Natural killer cell treated with Interleukin-12 subunit alpha and Interleukin-12 subunit beta and Interleukin-15 and Interleukin-18, amount 100 ng/mL, for 72 hours (primary cell): ENCODE measurements at regions not wholly inside any gene's neighbourhood (a gene's known extent, or its start where the extent isn't known, plus 50 kb on each side); places are given as distances from the start of the nearest gene placed in this dataset.

Source experiments
- ATAC-seq, 2 donors: fragments of 150-1000 bp; cut with Tn5 transposase in 1 of 2; sonication (Bioruptor Pico), chemical (Tn5 transposase) in 1 of 2; 2 replicates each; pipeline ENCODE4 v1.10.0; 2021
- DNase-seq: peaks from one replicate; pipeline ENCODE4 v3.0.0; 2022; ENCODE audit warnings: low spot score
- H3K27ac Mint-ChIP-seq, 2 donors: 1 replicate in 1 of 2; 2 replicates in 1 of 2; pipeline ENCODE4 v1.8.0; 2022; ENCODE audit warnings: mixed read lengths in 2 of 2, mild to moderate bottlenecking in 1 of 2, moderate library complexity in 1 of 2
- H3K27me3 Mint-ChIP-seq, 2 donors: 1 replicate in 1 of 2; 2 replicates in 1 of 2; pipeline ENCODE4 v1.8.0; 2022; ENCODE audit warnings: mixed read lengths in 2 of 2
- H3K36me3 Mint-ChIP-seq: one replicate; pipeline ENCODE4 v1.8.0; 2022; ENCODE audit warnings: mixed read lengths
- H3K4me1 Mint-ChIP-seq, 2 donors: 1 replicate in 1 of 2; 2 replicates in 1 of 2; pipeline ENCODE4 v1.8.0; 2022; ENCODE audit warnings: low read depth in 2 of 2, mixed read lengths in 2 of 2, mild to moderate bottlenecking in 1 of 2
- H3K4me3 Mint-ChIP-seq: one replicate; pipeline ENCODE4 v1.8.0; 2022; ENCODE audit warnings: mixed read lengths
- H3K9me3 Mint-ChIP-seq: 2 replicates; pipeline ENCODE4 v1.8.0; 2022; ENCODE audit warnings: mixed read lengths

DNA sequence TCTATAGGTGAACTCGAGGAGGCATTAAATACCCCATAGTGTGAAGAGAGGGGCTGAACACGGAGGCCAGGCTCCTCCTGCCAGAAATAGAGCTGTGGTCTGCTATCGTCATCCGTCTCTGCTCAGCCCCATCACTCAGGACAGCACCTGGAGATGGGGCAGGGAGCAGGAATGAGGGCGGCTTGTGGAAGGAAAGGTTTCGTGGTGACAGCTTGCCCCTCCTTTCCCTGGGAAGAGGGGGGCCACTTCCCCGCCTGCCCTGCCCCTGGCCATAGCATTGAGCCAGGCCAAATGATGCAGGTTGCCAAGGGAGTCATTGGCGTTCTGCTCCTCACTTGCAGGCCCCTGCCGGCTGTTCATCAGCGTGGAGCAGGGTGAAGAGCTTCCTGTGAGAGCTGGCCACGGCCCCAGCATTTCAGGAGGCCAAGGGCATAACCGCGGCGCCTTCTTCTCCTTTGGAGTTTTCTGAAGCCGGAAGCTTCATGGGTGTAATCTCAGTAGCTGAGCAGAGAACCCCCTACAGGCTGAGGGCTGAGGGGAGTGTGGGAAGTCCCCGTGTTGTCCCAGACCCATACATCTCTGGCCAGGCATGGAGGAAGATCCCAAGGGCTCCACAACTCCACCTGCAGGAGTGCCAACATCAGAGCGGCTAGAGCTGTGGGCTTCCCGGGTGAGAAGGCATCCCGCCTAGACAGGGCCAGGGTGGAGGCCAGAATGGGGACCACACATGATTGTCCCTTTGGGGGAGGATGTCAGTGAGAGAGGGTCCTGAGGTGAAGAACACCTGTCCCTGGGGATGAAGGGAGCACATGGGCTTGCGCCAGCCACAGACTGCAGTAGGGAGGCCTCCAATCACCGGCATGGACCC, 112.5 kb upstream of the GLI2 start:
- peak in 1 of 2 donors; percentile 3 for ATAC-seq
- Mint-ChIP-seq H3K27me3 (peaks cover under 1 to 7% of the 10 kb centered on the region in 2 donors), H3K4me1 (no peaks in the 10 kb centered on the region), H3K9me3 (no peaks in the 10 kb centered on the region), H3K36me3 (no peaks in the 10 kb centered on the region), H3K4me3 (no peak overlapping the region), H3K27ac (no peak overlapping the region)
- DNase-seq, result no peak

DNA sequence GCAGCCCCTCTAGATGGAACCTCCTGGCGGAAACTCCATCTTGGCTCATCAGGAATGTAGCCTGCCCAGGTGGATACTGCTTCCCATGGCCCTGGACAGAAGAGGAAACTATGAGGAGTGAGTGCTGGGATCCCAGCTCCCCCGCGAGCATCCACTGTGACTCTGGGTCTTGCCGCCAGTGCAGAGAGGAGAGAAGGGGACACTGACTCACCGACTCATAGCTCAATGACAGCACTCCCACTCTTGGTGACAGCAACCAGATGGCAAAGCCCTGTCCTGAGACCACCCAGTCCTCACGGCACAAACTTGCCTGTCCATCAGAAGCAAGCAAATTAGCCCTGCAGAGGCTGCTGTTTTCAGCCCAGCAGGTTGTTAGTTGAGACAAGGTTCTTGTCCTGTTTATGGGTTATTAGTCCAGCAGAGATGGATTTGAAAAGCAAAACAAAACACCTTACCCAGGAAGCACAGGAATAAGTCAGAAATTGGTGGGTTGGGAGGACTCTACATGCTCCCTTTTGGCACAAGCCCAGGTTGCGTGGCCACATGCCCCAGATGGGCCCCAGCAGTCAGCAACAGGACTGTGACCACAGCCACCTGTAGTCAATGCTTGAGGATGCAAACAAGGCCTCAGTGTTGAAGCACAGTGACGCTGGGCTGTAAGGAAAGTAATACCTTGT, 111.5 kb upstream of the GLI2 start:
- H3K27me3 Mint-ChIP-seq, result peaks cover 7 to 11% of the 10 kb centered on the region in 2 donors
- ATAC-seq (peak in 1 of 2 donors; percentile 34), DNase-seq (no peak)
- H3K4me3 Mint-ChIP-seq, result no peak overlapping the region
- no peaks in the 10 kb centered on the region for H3K9me3 Mint-ChIP-seq
- H3K36me3 Mint-ChIP-seq, result no peaks in the 10 kb centered on the region
- no peaks in the 10 kb centered on the region for H3K4me1 Mint-ChIP-seq
- no peak overlapping the region for H3K27ac Mint-ChIP-seq

DNA sequence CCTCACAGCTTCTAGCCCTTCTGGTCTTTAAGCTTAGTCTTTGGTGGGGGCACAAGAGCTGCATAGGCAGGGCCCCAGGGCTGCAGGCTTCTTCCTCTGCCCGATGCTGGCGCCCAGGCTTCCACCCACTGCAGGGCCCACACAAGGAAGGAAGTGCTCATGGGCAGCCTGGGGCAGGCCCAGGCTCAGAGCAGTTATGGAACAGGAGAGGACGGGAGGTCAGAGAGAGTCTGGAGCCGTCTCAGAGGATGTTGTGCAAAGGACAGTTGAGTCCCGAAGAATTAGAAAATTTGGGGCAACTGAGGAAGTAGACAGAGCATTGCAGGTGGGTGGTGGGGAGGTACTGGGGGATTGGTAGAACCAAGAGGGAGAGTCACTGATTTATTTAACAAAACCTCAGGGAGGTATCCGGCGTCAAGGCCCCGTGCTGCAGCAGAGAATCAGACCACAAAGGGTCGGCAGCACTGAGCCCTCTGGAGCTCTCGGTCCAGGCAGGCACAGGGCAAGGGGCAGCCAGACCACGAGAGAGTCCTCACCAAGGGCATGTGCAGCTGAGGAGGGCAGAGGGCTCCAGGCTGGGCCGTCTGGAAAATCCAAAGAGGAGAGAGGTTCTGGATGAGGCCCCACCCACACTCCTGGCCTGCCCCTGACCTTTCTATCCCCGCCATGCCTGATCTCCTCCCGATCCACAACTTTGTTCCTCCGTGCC, 110.8 kb upstream of the GLI2 start:
- DNase-seq, result no peak
- no peaks in the 10 kb centered on the region for H3K9me3 Mint-ChIP-seq
- H3K36me3 Mint-ChIP-seq, result no peaks in the 10 kb centered on the region
- no peak overlapping the region for H3K4me3 Mint-ChIP-seq
- no peak overlapping the region for H3K27ac Mint-ChIP-seq
- peak in 1 of 2 donors; percentile 3 for ATAC-seq
- peaks cover 7 to 11% of the 10 kb centered on the region in 2 donors for H3K27me3 Mint-ChIP-seq
- H3K4me1 Mint-ChIP-seq, result no peaks in the 10 kb centered on the region

DNA sequence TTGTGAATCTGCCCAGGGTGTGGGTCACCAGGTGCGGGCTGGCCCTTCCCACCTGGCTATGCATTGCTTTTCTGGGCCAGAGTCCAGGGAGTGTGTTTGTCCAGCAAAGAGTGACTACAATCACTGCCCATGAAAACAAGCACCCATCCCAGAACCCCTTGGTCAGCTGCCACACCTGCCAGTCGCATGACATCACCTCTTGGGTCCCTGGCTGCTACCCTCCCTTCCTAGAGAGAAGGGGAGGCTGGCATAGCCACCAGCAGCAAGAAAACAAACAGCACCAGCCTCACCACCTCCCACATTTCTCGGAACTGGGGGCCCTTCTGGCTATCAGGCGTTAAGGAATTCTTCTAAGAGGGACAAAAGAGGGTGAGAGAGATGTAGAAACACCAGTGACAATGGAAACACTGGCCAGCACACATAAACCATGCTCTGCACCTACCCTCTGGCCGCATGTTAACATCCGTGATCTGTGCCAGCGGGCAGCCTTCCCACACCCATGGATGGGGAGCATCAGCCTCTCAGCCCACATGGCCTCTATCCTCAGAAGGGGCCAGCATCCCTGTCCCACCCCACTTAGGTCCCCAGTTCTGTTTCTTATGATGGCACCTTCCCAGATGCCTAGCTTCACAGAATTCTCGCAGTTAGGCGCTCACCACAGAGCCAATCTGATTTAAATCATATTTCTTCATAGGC, 109.7 kb upstream of the GLI2 start:
- H3K4me1 Mint-ChIP-seq, result no peaks in the 10 kb centered on the region
- no peak overlapping the region for H3K27ac Mint-ChIP-seq

DNA sequence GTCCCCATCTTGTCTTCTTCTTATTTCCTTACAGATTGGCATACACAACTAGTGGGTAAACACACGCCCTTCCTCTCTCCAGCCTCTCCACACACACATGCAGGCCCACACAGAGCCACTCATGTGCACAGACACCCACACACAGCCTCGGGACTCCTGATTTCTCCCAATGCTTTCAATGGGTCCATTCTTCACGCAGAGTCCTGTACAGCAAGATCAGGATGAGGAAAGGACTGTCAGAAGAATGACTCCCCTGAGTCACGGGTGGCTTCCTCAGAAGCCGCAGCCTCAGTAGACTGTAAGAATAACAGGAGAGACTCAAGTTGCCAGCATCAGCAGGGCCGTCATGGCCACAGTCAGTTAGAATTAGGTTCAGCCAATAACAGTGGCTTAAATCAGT, 109.1 kb upstream of the GLI2 start:
- no peak overlapping the region for H3K27ac Mint-ChIP-seq
- ATAC-seq, result no peak
- H3K9me3 Mint-ChIP-seq, result no peaks in the 10 kb centered on the region
- no peak overlapping the region for H3K4me3 Mint-ChIP-seq
- H3K4me1 Mint-ChIP-seq, result no peaks in the 10 kb centered on the region
- H3K27me3 Mint-ChIP-seq, result peaks cover 5 to 11% of the 10 kb centered on the region in 2 donors
- no peaks in the 10 kb centered on the region for H3K36me3 Mint-ChIP-seq
- DNase-seq, result no peak

More for the DNA sequence above, 109.7 kb upstream of the GLI2 start:
- Mint-ChIP-seq H3K9me3 (no peaks in the 10 kb centered on the region), H3K27me3 (peaks cover 5 to 11% of the 10 kb centered on the region in 2 donors), H3K36me3 (no peaks in the 10 kb centered on the region), H3K4me3 (no peak overlapping the region)
- DNase-seq (no peak), ATAC-seq (no peak)

DNA sequence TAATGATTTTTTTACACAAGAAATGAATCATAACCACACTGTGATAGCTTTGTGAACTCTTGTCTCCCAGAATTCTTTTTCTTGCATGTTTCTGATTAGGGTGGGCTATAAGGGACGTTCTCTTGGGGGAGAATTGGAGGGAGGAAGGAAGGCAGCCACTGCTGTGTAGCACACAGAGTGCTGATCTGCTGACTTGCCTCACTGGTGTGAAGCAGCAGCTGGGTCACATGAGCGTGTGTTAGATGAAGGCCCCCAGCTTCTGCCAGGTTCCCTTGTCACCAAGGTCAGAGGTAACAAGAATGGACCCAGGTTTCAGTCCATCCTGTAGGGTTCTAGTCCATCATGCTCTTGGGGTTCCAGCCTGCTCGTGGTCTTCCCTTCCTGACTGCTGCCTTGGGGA, 107.4 kb upstream of the GLI2 start:
- Mint-ChIP-seq H3K27ac (no peak overlapping the region), H3K27me3 (peaks cover 2 to 23% of the 10 kb centered on the region in 2 donors), H3K4me1 (no peaks in the 10 kb centered on the region), H3K9me3 (no peaks in the 10 kb centered on the region), H3K4me3 (no peak overlapping the region), H3K36me3 (no peaks in the 10 kb centered on the region)
- DNase-seq (no peak), ATAC-seq (no peak)

DNA sequence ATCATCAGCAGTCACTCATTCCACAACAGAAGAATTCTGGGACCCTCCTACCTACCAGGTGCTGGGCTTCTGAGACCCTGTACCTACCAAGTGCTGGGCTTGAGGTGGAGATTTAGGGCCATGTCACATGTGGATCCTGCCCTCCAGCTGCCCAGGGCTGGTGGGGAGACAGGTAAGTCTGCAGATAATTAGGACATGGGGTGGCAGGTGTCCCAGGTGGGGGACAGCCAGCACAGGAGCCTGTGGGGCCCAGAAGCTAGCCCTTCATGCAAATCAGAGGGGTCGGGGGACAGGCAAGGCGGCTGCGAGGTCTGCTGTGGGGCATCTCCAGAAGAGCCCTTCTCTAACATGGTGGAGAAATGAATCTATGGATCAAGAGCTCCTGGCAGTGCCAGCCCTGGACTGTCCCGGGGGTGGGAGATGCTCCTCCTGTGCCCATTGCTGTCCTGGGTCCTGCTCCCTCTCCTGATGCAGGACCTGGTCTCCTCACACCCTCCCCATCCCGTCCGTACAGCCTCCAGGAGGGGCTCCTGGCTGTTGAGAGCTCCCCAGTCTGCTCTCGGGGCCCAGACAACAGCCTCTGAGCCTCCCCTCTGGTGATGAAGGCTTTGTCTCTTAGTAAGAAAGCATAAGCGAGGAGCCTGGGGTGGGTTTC, 106.3 kb upstream of the GLI2 start:
- Mint-ChIP-seq H3K9me3 (no peaks in the 10 kb centered on the region), H3K36me3 (no peaks in the 10 kb centered on the region), H3K27ac (no peak overlapping the region), H3K4me1 (no peaks in the 10 kb centered on the region), H3K4me3 (no peak overlapping the region), H3K27me3 (peaks cover 2 to 23% of the 10 kb centered on the region in 2 donors)
- DNase-seq (no peak), ATAC-seq (no peak)

DNA sequence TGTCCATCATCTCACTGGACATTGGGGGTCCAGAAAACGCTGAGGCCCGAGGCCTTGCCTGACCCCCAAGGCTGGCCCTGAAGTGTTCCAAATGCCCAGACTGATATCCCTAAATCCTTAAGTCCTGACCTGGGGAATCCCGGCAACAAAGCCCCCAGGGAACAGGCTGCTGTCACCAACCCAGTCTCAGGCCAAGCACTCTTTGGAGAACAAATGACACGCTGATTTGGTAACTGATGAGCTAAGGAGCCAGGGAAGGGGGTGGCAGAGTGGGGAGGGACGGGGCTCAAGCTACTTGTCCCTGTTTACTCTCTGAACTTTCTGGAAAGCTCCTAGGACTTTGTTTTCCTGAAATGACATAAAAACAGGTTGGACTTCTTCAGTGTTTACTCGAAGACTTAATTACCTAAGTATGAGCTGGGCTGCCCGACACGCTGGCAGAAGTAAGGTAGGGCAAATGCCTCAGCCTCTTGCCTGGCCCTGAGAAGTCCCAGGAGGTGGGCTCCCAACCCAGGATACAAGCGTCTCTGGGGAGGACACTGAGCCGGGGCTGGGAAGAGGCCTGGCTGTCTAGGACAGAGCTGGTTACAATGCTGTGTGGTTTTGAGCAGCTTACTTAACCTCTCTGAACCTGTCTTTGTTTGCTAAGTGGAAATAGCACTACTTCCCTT, 105.5 kb upstream of the GLI2 start:
- Mint-ChIP-seq H3K4me1 (no peaks in the 10 kb centered on the region), H3K27ac (no peak overlapping the region), H3K4me3 (no peak overlapping the region), H3K9me3 (no peaks in the 10 kb centered on the region), H3K36me3 (no peaks in the 10 kb centered on the region), H3K27me3 (peaks cover 0 to 23% of the 10 kb centered on the region in 2 donors)
- ATAC-seq (no peak), DNase-seq (no peak)

DNA sequence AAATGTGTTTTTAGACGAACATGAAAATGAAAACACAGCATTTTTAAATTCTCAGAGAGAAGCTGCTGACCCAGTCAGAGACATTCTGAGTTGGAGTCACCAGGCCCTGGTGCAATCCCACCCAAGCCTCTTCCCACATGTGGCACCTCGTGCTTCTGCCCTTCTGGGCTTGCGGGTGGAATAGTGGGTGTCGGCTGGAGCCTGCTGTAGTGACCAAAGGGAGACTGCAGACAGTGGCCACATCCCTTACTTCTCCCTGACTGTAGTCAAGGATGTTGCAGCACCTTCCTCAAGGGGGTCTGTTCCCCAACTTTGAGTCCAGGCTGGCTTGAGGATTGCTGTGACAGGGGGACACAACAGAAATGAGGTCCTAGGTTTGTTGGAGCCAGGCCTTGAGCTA, 104.4 kb upstream of the GLI2 start:
- Mint-ChIP-seq H3K27ac (no peak overlapping the region), H3K9me3 (no peaks in the 10 kb centered on the region), H3K27me3 (peaks cover 0 to 23% of the 10 kb centered on the region in 2 donors), H3K4me1 (no peaks in the 10 kb centered on the region), H3K36me3 (no peaks in the 10 kb centered on the region), H3K4me3 (no peak overlapping the region)
- no peak for ATAC-seq
- no peak for DNase-seq

DNA sequence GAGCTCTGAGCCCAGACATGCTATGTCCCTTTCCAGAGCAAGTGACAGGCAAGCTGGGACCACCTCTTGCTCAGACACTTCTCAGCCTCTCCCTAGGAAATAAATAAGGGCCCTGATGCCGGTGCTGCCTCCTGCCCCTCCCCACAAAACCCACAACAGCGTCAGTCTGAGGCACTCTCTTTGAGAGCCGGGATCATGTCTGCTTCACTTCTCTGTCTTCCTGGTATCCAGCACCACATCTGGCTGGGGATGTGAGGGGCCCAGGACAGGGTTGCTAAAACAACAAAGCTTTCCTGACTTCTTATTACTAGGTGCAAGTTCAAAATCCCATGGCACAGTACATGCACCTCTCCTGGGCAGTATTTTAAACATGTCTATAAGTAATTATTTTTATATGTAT, 103.9 kb upstream of the GLI2 start:
- DNase-seq (no peak), ATAC-seq (no peak)
- no peak overlapping the region for H3K27ac Mint-ChIP-seq
- no peaks in the 10 kb centered on the region for H3K4me1 Mint-ChIP-seq
- no peak overlapping the region for H3K4me3 Mint-ChIP-seq
- H3K36me3 Mint-ChIP-seq, result no peaks in the 10 kb centered on the region
- no peaks in the 10 kb centered on the region for H3K9me3 Mint-ChIP-seq
- H3K27me3 Mint-ChIP-seq, result peaks cover 0 to 23% of the 10 kb centered on the region in 2 donors

DNA sequence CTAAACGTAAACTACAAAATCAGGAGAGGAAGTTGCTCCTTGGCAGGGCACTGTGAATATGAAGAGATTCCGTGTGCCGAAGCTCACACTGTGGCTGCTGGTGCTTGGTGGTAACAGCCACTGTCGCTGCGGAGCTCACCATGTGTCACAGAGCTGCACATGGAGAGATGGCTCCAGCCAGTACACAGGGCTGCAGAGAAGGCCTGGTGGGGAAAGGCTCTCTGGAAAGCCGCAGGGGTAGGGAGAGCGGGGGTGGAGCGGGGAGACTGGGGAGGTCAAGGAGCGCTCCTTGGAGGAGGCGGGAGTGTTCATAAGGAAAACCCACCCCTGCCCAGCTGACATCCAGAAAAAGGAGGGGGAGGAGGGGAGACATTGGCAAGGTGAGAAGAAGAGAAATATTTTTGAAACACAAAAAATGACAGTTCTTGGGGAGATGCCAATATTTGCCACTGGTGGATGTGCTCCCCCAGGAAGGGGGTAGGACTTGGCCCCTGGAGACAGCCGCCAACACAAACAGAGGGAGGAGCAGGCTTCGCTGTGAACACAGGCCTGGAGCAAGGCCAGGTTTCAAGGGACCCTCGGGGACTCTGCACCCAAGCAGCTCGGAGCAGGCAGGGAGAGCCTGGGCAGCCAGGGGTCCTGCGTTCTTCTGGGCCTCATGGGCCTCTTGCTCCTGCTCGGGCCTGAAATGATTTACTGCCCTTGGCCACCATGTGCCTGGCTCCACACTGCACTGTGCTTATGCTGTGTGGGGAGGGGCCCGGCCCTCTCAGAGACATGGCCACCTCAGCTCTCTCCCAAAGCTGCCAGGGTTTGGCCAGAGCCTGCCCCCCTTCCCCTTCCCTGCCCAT, 102.6 kb upstream of the GLI2 start:
- DNase-seq (no peak), ATAC-seq (peak in 1 of 2 donors; percentile 29)
- H3K27ac Mint-ChIP-seq, result no peak overlapping the region
- no peaks in the 10 kb centered on the region for H3K4me1 Mint-ChIP-seq
- H3K36me3 Mint-ChIP-seq, result no peaks in the 10 kb centered on the region
- no peak overlapping the region for H3K4me3 Mint-ChIP-seq
- H3K9me3 Mint-ChIP-seq, result no peaks in the 10 kb centered on the region
- peaks cover 4 to 23% of the 10 kb centered on the region in 2 donors for H3K27me3 Mint-ChIP-seq

DNA sequence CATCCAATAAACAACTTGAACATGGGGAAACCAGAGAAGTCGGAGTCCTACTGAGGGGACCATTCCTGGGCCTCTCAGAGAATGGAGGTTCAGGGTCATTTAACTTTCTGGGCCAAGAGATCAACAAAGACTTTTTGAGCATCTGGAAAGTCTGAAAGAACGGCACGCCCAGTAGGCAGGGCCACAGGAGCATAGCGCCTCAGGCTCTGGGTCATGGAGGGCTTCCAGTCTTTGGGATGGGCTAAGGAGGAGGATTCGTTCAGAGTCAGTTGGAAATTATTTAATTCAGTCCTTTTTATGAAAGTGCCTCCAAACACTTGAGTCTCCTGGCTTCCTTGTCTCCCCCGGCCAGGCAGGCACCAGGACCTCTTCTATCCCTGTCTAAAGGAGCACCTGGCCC, 101.1 kb upstream of the GLI2 start:
- no peaks in the 10 kb centered on the region for H3K4me1 Mint-ChIP-seq
- no peak for DNase-seq
- no peak for ATAC-seq
- H3K4me3 Mint-ChIP-seq, result no peak overlapping the region
- no peak overlapping the region for H3K27ac Mint-ChIP-seq
- no peaks in the 10 kb centered on the region for H3K36me3 Mint-ChIP-seq
- H3K9me3 Mint-ChIP-seq, result no peaks in the 10 kb centered on the region
- peaks cover 4 to 12% of the 10 kb centered on the region in 2 donors for H3K27me3 Mint-ChIP-seq
